ENCODE measurements at regions not wholly inside any gene's neighbourhood (a gene's known extent, or its start where the extent isn't known, plus 50 kb on each side); places are given as distances from the start of the nearest gene placed in this dataset.
"Not testable (repeated sequence)": the region's sequence is repeated elsewhere in the genome, so short reads cannot be mapped to it uniquely, and the experiment has no call there.

GRCh38 chr5:173394701-173395100, 66.5 kb upstream of the STC2 start:
- no peaks in the 10 kb centered on the region for H3K4me1 ChIP-seq (ENCODE audit: insufficient read depth, low read length)

DNA sequence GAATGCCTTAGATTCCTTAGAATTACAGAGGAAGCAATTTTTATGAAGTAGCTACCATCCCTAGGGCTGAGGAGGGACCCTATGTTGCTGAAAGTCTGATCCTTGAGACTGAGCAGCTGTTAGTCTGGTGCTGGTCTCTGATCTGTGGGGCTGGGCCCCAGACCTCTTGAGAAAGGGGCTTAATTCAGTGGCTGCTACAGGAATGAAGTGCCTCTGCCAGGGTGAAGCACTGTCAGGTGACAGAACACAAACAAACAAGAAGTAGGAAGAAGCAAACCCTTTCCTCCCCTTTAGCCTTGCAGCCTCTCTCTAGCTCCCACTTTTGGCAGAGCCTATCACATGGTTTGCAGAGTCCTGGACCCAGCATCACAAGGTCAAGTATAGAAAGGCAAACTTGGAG, 64.0 kb upstream of the STC2 start:
- Histone ChIP-seq H4K20me1 (ENCODE audit: insufficient read depth, low read length) (no peaks in the 10 kb centered on the region), H3K4me3 (ENCODE audit: low read depth in 1 of 2, low read length in 2 of 2) (no peak overlapping the region), H3K4me1 (ENCODE audit: insufficient read depth, low read length) (no peaks in the 10 kb centered on the region), H3K9ac (ENCODE audit: low read depth, low read length) (no peak overlapping the region), H3K9me3 (ENCODE audit: insufficient read depth, low read length, severe bottlenecking) (peaks cover 4% of the 10 kb centered on the region), H3K79me2 (ENCODE audit: insufficient read depth, low read length) (no peaks in the 10 kb centered on the region), H3K4me2 (ENCODE audit: insufficient read depth, low read length) (no peak overlapping the region), H3K27ac (ENCODE audit: low read length) (no peak overlapping the region), H3K36me3 (ENCODE audit: insufficient read depth, low read length) (no peaks in the 10 kb centered on the region), H3K27me3 (ENCODE audit: insufficient read depth, low read length, poor library complexity) (peaks cover 2% of the 10 kb centered on the region), H2AFZ (ENCODE audit: low read depth, low read length) (no peak overlapping the region)
- DNase-seq (no peak), ATAC-seq (ENCODE audit: insufficient read depth, low read depth) (no peak)
- no peak for TF ChIP-seq EZH2 (IDR thresholded peaks at IDR 0.05; ENCODE audit: borderline replicate concordance, low read depth, low read length, severe bottlenecking)
- TF ChIP-seq, protein P1, sequence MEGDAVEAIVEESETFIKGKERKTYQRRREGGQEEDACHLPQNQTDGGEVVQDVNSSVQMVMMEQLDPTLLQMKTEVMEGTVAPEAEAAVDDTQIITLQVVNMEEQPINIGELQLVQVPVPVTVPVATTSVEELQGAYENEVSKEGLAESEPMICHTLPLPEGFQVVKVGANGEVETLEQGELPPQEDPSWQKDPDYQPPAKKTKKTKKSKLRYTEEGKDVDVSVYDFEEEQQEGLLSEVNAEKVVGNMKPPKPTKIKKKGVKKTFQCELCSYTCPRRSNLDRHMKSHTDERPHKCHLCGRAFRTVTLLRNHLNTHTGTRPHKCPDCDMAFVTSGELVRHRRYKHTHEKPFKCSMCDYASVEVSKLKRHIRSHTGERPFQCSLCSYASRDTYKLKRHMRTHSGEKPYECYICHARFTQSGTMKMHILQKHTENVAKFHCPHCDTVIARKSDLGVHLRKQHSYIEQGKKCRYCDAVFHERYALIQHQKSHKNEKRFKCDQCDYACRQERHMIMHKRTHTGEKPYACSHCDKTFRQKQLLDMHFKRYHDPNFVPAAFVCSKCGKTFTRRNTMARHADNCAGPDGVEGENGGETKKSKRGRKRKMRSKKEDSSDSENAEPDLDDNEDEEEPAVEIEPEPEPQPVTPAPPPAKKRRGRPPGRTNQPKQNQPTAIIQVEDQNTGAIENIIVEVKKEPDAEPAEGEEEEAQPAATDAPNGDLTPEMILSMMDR (IDR thresholded peaks at IDR 0.05; ENCODE audit: borderline replicate concordance, extremely low read depth, low read length, poor library complexity, severe bottlenecking): no peak

More at GRCh38 chr5:173394701-173395100, 66.5 kb upstream of the STC2 start:
- TF ChIP-seq, protein P1 (IDR thresholded peaks at IDR 0.05; ENCODE audit: borderline replicate concordance, extremely low read depth, low read length, poor library complexity, severe bottlenecking): no peak
- no peak for TF ChIP-seq EZH2 (IDR thresholded peaks at IDR 0.05; ENCODE audit: borderline replicate concordance, low read depth, low read length, severe bottlenecking)
- Histone ChIP-seq H3K27ac (ENCODE audit: low read length) (no peak overlapping the region), H2AFZ (ENCODE audit: low read depth, low read length) (no peak overlapping the region), H3K9ac (ENCODE audit: low read depth, low read length) (no peak overlapping the region), H4K20me1 (ENCODE audit: insufficient read depth, low read length) (no peaks in the 10 kb centered on the region), H3K4me3 (ENCODE audit: low read depth in 1 of 2, low read length in 2 of 2) (no peak overlapping the region), H3K4me2 (ENCODE audit: insufficient read depth, low read length) (no peak overlapping the region), H3K36me3 (ENCODE audit: insufficient read depth, low read length) (no peaks in the 10 kb centered on the region), H3K9me3 (ENCODE audit: insufficient read depth, low read length, severe bottlenecking) (peaks cover 4% of the 10 kb centered on the region), H3K27me3 (ENCODE audit: insufficient read depth, low read length, poor library complexity) (peaks cover 4% of the 10 kb centered on the region), H3K79me2 (ENCODE audit: insufficient read depth, low read length) (no peaks in the 10 kb centered on the region)
- no peak for DNase-seq
- no peak for ATAC-seq (ENCODE audit: insufficient read depth, low read depth)

DNA sequence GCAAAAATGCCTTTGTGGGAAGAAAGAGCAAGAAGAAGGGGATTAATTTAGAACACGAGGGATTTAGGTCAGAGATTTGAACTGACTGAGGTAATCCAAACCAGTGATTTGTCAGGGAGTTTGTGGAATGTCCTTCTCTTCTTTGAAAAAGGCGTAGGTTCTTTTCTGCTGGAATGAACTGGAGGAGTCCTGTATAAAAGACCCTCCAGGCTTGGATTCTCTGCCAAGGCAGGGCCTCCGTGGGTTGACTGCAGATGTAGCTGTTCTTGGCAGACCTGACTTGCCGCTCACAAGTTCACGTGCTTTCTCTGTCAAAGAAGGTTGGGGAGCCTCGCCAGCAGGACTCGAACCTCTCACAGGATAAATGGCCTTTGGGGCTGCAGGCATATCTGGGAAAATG, 62.8 kb upstream of the STC2 start:
- Histone ChIP-seq H2AFZ (ENCODE audit: low read depth, low read length) (no peak overlapping the region), H3K9ac (ENCODE audit: low read depth, low read length) (no peak overlapping the region), H4K20me1 (ENCODE audit: insufficient read depth, low read length) (no peaks in the 10 kb centered on the region), H3K9me3 (ENCODE audit: insufficient read depth, low read length, severe bottlenecking) (peaks cover 4% of the 10 kb centered on the region), H3K36me3 (ENCODE audit: insufficient read depth, low read length) (no peaks in the 10 kb centered on the region), H3K4me2 (ENCODE audit: insufficient read depth, low read length) (no peak overlapping the region), H3K4me1 (ENCODE audit: insufficient read depth, low read length) (no peaks in the 10 kb centered on the region), H3K4me3 (ENCODE audit: low read depth in 1 of 2, low read length in 2 of 2) (no peak overlapping the region), H3K27ac (ENCODE audit: low read length) (no peak overlapping the region), H3K79me2 (ENCODE audit: insufficient read depth, low read length) (no peaks in the 10 kb centered on the region), H3K27me3 (ENCODE audit: insufficient read depth, low read length, poor library complexity) (peaks cover 2% of the 10 kb centered on the region)
- TF ChIP-seq, protein P1 (IDR thresholded peaks at IDR 0.05; ENCODE audit: borderline replicate concordance, extremely low read depth, low read length, poor library complexity, severe bottlenecking): no peak
- no peak for TF ChIP-seq EZH2 (IDR thresholded peaks at IDR 0.05; ENCODE audit: borderline replicate concordance, low read depth, low read length, severe bottlenecking)
- ATAC-seq (ENCODE audit: insufficient read depth, low read depth): no peak
- DNase-seq: no peak

- H3K27ac ChIP-seq (ENCODE audit: low read length); ATAC-seq (ENCODE audit: insufficient read depth, low read depth); H3K4me2 ChIP-seq (ENCODE audit: insufficient read depth, low read length): not testable (repeated sequence)
Measured at GRCh38 chr5:173387293-173387692, 59.1 kb upstream of the STC2 start.

More at GRCh38 chr5:173387293-173387692, 59.1 kb upstream of the STC2 start:
- not testable (repeated sequence) for H3K9ac ChIP-seq (ENCODE audit: low read depth, low read length); H3K9me3 ChIP-seq (ENCODE audit: insufficient read depth, low read length, severe bottlenecking); H3K79me2 ChIP-seq (ENCODE audit: insufficient read depth, low read length); H3K27me3 ChIP-seq (ENCODE audit: insufficient read depth, low read length, poor library complexity); H2AFZ ChIP-seq (ENCODE audit: low read depth, low read length); H3K4me3 ChIP-seq (ENCODE audit: low read depth in 1 of 2, low read length in 2 of 2); H3K4me1 ChIP-seq (ENCODE audit: insufficient read depth, low read length); DNase-seq; H3K36me3 ChIP-seq (ENCODE audit: insufficient read depth, low read length); H4K20me1 ChIP-seq (ENCODE audit: insufficient read depth, low read length)
